ENCODE measurements at regions not wholly inside any gene's neighbourhood (a gene's known extent, or its start where the extent isn't known, plus 50 kb on each side); places are given as distances from the start of the nearest gene placed in this dataset.
"Not testable (repeated sequence)": the region's sequence is repeated elsewhere in the genome, so short reads cannot be mapped to it uniquely, and the experiment has no call there.

DNA sequence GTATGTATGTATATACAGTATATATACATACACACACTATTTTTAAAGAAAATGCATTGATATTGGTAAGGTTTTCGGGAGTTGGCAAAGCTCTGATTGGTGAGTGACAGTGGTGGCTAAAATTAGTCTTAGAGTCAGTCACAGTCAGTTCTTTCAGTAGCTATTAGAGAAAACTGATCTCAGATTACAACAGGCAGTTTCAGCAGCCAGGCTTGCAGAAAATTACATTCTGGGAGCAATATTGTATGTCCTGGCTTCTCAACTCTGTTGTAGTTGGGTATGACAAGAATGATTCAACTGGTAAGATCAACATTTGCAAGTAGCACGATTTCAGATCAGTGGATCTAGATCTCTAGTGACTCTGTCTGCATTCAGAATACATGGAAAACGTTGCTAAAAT lies 897.9 kb upstream of the AUTS2 start:
- no peak overlapping the region for H3K4me3 ChIP-seq (ENCODE audit: control insufficient read depth, low read depth, low read length)
- TF ChIP-seq, protein P1, sequence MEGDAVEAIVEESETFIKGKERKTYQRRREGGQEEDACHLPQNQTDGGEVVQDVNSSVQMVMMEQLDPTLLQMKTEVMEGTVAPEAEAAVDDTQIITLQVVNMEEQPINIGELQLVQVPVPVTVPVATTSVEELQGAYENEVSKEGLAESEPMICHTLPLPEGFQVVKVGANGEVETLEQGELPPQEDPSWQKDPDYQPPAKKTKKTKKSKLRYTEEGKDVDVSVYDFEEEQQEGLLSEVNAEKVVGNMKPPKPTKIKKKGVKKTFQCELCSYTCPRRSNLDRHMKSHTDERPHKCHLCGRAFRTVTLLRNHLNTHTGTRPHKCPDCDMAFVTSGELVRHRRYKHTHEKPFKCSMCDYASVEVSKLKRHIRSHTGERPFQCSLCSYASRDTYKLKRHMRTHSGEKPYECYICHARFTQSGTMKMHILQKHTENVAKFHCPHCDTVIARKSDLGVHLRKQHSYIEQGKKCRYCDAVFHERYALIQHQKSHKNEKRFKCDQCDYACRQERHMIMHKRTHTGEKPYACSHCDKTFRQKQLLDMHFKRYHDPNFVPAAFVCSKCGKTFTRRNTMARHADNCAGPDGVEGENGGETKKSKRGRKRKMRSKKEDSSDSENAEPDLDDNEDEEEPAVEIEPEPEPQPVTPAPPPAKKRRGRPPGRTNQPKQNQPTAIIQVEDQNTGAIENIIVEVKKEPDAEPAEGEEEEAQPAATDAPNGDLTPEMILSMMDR (IDR thresholded peaks at IDR 0.05; ENCODE audit: control insufficient read depth, insufficient read depth, low read depth, low read length, missing control alignments) = no peak

DNA sequence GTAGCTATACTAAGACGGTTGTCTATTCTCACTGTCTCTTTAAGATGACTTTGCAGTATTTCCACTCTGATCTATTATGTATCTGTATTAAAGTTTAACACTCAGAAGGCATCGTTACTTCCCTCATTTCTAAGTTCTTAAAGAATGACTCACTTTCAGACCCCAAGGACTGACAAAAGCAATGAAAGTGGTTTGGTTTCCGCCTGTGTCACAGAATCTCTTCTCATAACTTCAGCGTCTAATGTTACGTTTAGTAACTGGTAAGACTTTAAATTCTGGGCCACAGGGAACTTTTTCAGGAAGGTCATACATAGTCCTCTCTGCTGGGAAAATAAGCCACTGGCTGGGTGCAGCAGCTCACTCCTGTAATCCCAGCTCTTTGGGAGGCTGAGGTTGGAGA lies 892.0 kb upstream of the AUTS2 start:
- peak; percentile 67 for DNase-seq (ENCODE audit: low read depth)
- TF ChIP-seq, protein P1 (IDR thresholded peaks at IDR 0.05; ENCODE audit: control insufficient read depth, insufficient read depth, low read depth, low read length, missing control alignments) = no peak
- no peak overlapping the region for H3K4me3 ChIP-seq (ENCODE audit: control insufficient read depth, low read depth, low read length)

More for the DNA sequence above, 897.9 kb upstream of the AUTS2 start:
- DNase-seq (ENCODE audit: low read depth) = no peak

DNA sequence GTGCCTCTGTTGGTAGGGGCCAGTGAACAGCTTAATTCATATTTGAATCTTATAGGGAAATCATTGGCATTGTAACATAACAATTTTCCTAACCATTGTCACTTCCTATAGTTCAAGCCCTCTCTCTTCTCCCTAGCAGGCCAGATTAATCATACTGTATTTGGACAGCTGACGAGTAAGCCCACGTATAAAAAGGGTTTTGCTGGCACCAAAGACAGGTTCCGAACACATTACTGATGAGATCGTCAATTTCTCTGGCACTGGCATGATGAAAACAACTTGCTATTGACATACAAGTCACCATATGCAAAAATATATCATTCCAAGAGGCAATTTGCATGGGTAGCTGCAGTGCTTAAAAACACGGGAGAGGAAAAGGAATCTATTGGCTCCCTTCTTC lies 891.1 kb upstream of the AUTS2 start:
- no peak overlapping the region for H3K4me3 ChIP-seq (ENCODE audit: control insufficient read depth, low read depth, low read length)
- DNase-seq (ENCODE audit: low read depth) = no peak
- TF ChIP-seq, protein P1 (IDR thresholded peaks at IDR 0.05; ENCODE audit: control insufficient read depth, insufficient read depth, low read depth, low read length, missing control alignments) = no peak

DNA sequence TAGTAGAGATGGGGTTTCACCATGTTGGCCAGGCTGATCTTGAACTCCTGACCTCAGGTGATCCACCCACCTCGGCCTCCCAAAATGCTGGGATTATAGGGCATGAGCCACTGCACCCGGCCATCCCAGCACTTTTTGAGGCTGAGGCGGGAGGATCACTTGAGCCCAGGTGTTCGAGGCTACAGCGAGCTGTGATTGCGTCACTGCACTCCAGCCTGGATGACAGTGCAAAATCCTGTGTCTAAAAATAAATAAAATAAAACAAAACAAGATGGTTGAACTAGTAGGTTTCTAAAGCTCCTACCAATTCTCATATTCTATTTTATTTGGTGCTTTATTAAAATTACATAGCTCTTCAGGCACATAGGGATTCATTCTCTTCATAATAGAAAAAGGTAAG lies 890.3 kb upstream of the AUTS2 start:
- TF ChIP-seq, protein P1 (IDR thresholded peaks at IDR 0.05; ENCODE audit: control insufficient read depth, insufficient read depth, low read depth, low read length, missing control alignments) = no peak
- no peak for DNase-seq (ENCODE audit: low read depth)
- H3K4me3 ChIP-seq (ENCODE audit: control insufficient read depth, low read depth, low read length) = no peak overlapping the region

DNA sequence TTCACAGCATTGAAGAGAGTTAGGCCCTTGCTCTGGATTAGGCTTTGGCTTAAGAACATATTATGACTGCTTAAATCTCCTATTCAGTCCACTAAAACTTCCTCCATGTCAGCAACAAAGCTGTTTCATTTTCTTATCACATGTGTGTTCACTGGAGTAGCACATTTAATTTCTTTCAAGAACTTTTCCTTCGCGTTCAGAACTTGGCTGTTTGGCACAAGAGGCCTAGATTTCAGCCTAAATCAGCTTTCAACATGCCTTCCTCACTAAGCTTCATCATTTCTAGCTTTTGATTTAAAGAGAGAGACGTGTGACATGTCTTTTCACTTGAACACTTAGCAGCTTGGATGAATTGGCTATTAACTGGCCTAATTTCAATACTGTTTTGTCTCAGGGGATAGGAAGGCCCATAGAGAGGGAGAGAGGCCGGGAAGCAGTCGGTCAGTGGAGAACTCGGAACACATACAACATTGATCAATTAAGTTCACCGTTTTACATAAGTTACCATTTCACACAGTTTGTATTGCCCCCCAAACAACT lies 885.2 kb upstream of the AUTS2 start:
- no peak overlapping the region for H3K4me3 ChIP-seq (ENCODE audit: control insufficient read depth, low read depth, low read length)
- TF ChIP-seq, protein P1 (IDR thresholded peaks at IDR 0.05; ENCODE audit: control insufficient read depth, insufficient read depth, low read depth, low read length, missing control alignments) = no peak
- DNase-seq (ENCODE audit: low read depth) = no peak

DNA sequence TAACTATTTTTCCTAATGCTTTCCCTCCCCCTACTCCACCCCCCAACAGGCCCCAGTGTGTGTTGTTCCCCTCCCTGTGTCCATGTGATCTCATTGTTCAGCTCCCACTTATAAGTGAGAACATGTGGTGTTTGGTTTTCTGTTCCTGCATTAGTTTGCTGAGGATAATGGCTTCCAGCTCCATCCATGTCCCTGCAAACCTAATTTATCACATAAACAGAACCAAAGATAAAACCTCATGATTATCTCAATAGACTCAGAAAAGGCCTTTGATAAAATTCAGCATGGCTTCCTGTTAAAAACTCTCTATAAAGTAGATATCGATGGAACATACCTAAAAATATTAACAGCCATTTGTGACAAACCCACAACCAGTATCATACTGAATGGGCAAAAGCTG lies 884.1 kb upstream of the AUTS2 start:
- not testable (repeated sequence) for H3K4me3 ChIP-seq (ENCODE audit: control insufficient read depth, low read depth, low read length); DNase-seq (ENCODE audit: low read depth)

DNA sequence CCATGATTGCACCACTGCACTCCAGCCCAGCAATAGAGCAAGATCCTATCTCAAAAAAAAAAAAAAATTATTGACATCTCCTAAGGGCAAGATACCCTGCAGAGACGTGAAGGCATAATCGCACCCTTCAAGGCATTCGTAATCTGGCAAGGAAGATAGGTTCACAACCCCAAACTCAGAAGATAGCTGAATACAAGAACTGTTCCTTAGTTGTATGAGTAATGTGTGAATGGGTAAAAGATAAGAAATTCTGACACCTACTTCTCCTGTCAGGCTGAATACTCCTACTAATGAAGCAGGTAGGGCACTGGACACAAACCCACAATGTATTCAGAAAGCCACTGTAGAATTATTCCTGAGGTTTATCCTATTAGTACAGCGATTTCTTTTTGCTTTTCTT lies 882.4 kb upstream of the AUTS2 start:
- DNase-seq (ENCODE audit: low read depth) = no peak
- TF ChIP-seq, protein P1 (IDR thresholded peaks at IDR 0.05; ENCODE audit: control insufficient read depth, insufficient read depth, low read depth, low read length, missing control alignments) = no peak
- no peak overlapping the region for H3K4me3 ChIP-seq (ENCODE audit: control insufficient read depth, low read depth, low read length)
